GM10248 (cell line): ENCODE measurements at regions not wholly inside any gene's neighbourhood (a gene's known extent, or its start where the extent isn't known, plus 50 kb on each side); places are given as distances from the start of the nearest gene placed in this dataset.

Source experiments
- CTCF ChIA-PET: fragments of 300-600 bp; sonication (Branson Sonifier 250); formaldehyde crosslinking; extraction: SDS; loops from one replicate; lab custom pipeline; 2021; ENCODE audit warnings: antibody characterized with exemption; lab: Yijun Ruan, JAX
- POLR2A ChIA-PET: fragments of 350-650 bp; sonication (Branson Sonifier 250); formaldehyde crosslinking; extraction: SDS; loops from one replicate; lab custom pipeline; 2020; ENCODE audit warnings: antibody characterized with exemption; lab: Yijun Ruan, JAX
- DNase-seq: peaks from one replicate; pipeline ENCODE4 v3.0.0; 2012; ENCODE audit errors: extremely low spot score
- TF ChIP-seq, protein P1 (sequence below): IDR thresholded peaks from 2 replicates; pipeline ENCODE4 v1.5.1; 2012; ENCODE audit warnings: mild to moderate bottlenecking, low read depth; ENCODE audit errors: extremely low read depth, missing control alignments, control extremely low read depth

DNA sequence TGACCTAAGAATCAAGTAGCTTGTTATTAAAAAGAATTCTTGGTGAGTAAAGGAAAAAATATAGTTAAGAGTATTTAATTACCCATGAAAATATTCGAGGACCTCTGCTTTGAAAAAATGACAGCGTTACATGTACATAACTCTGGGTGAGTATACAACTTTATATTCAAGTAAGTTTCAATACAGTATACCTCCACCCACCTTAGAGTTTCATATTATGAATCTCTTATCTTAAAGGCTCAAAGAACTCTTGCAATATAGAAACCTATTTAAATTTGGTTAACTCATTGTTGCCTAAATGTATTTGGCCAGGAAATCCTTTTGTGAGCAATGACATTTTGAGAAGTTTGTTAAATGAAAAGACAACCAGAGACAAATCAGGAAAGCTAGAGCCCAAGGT lies 138.2 kb downstream of the QDPR start:
- TF ChIP-seq, protein P1, sequence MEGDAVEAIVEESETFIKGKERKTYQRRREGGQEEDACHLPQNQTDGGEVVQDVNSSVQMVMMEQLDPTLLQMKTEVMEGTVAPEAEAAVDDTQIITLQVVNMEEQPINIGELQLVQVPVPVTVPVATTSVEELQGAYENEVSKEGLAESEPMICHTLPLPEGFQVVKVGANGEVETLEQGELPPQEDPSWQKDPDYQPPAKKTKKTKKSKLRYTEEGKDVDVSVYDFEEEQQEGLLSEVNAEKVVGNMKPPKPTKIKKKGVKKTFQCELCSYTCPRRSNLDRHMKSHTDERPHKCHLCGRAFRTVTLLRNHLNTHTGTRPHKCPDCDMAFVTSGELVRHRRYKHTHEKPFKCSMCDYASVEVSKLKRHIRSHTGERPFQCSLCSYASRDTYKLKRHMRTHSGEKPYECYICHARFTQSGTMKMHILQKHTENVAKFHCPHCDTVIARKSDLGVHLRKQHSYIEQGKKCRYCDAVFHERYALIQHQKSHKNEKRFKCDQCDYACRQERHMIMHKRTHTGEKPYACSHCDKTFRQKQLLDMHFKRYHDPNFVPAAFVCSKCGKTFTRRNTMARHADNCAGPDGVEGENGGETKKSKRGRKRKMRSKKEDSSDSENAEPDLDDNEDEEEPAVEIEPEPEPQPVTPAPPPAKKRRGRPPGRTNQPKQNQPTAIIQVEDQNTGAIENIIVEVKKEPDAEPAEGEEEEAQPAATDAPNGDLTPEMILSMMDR: no peak
- POLR2A ChIA-PET: no interaction called here
- CTCF ChIA-PET: interaction anchor here (0.9 to 1.7 kb wide), 4 partner anchors 16 to 74 kb away, joined by 3 to 4 read pairs (median 3); no protein-coding TSS in a partner anchor
- DNase-seq: no peak

DNA sequence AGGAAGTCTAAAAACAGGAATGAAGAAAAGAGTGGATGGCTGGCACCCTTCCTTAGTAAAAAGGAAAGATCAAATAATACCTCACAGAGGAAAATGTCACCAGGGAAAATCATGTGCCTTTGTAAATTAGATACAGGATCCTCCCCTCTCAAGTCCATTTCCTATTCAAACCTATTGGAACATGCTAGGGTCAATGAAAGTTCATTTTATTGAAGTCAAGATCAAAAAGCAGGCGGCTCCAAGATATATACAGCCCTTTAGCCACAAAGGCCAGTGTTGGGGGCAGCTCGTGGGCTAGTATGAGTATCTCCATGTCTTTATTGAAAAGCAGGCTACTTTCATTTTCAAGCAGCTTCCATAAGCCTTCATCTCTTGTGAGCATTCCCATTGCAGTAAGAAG lies 141.1 kb downstream of the QDPR start:
- TF ChIP-seq, protein P1: no peak
- ChIA-PET CTCF (interaction anchor here (1.3 to 1.8 kb wide), 2 partner anchors 14 to 19 kb away, joined by 4 read pairs; no protein-coding TSS in a partner anchor), POLR2A (no interaction called here)
- DNase-seq: no peak

DNA sequence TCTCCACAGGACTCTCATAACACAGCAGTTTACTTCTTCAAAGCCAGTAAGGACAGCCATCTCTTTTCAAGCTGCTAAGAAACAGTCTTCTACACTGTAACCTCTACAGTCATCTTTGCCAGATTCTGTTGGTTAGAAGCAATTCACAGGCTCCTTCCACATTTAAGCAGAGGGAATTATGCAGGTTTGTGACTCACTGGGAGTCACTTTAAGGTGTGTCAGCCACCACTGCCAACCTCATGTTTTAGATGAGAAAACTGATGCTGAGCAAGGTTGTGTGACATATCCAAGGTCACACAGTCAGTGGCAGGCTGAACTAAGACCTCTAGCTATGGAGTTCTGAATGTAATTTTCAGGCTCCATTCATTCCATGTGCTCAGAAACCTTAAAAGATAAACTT lies 143.5 kb downstream of the QDPR start:
- no peak for DNase-seq
- POLR2A ChIA-PET: no interaction called here
- CTCF ChIA-PET: interaction anchor here (1.2 kb wide), 1 partner anchor 19 kb away, joined by 3 read pairs; no protein-coding TSS in a partner anchor
- TF ChIP-seq, protein P1: no peak

DNA sequence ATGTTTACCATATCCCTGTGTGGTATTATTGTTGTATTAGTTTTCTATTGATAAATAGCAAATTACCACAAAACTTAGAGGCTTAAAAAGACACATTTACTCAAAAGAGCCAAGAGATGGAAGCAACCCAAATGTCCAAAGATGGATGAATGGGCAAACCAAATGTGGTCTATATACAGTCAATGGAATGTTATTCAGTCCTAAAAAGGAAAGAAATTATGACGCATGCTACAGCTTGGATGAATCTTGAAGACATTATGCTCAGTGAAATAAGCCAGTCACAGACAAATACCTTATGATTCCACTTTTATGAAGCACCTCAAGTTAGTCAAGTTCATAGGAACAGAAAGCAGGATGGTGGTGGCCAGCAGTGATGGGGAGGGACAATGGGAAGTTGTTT lies 144.7 kb downstream of the QDPR start:
- no peak for DNase-seq
- CTCF ChIA-PET: no interaction called here
- POLR2A ChIA-PET: no interaction called here
- TF ChIP-seq, protein P1: no peak

DNA sequence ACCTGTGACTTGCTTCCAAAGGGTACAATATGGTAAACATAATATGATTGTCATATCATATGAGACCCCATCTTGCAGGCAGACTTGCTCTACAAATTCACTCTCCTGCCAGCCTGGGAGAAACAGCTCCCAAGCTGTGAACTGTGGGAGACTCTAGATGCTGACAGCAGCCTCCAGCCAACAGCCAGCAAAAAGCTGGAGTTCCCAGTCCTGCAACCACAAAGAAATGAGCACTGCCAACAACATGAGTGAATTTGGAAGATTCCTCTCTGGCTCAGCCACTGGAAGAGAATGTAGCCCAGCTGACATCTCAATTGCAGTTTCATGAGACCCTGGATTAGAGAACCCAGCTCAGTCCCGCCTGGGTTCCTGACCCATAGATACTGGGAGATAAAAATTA lies 145.4 kb downstream of the QDPR start:
- CTCF ChIA-PET: interaction anchor here (0.9 kb wide), 1 partner anchor 9 kb away, joined by 3 read pairs; no protein-coding TSS in a partner anchor
- no peak for DNase-seq
- POLR2A ChIA-PET: no interaction called here
- TF ChIP-seq, protein P1: no peak

DNA sequence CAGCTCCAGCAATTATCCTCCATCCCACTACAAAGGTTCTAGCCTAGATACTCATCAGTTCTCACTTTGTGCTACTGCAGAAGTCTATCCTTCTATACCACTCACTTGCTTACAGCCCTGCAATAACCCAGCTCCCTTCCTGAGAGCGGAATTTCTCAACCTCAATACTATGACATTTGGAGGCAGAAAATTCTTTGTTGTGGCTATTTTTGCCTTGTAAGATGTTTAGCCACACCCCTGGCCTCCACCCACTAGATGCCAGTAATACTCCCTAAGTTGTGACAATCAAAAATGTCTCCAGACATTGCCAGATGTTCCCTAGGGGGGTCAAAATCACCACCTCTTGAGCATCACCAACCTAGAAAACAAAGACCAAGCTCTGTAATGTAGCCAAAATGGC lies 149.5 kb downstream of the QDPR start:
- TF ChIP-seq, protein P1: no peak
- ChIA-PET CTCF (interaction anchor here (1.1 kb wide), 1 partner anchor 23 kb away, joined by 3 read pairs; no protein-coding TSS in a partner anchor), POLR2A (no interaction called here)

More for the DNA sequence above, 149.5 kb downstream of the QDPR start:
- no peak for DNase-seq
